Stomach (tissue), 8 donors: ENCODE measurements at regions not wholly inside any gene's neighbourhood (a gene's known extent, or its start where the extent isn't known, plus 50 kb on each side); places are given as distances from the start of the nearest gene placed in this dataset.

ENCODE experiments used
- DNase-seq, 2 donors: peaks; one replicate each; pipeline versions ENCODE4 v3.0.0 to v3.0.0-alpha.2; 2013 to 2019
- H3K27ac ChIP-seq, 5 donors: fragments of 200-600 bp in 4 of 5; sonication (generic) in 4 of 5; one replicate each; pipeline ENCODE4 v1.5.1; 2013 to 2019; ENCODE audit warnings: mild to moderate bottlenecking in 1 of 5, moderate library complexity in 1 of 5
- H3K27me3 ChIP-seq, 3 donors: fragments of 200-600 bp; sonication (generic); one replicate each; pipeline ENCODE4 v1.5.1; 2017 to 2019; ENCODE audit warnings: mixed run types in 1 of 3
- H3K36me3 ChIP-seq, 4 donors: fragments of 200-600 bp; sonication (generic); 1 replicate in 3 of 4; 2 replicates in 1 of 4; pipeline ENCODE4 v1.5.1; 2016 to 2019
- H3K4me1 ChIP-seq, 4 donors: fragments of 200-600 bp; sonication (generic); one replicate each; pipeline ENCODE4 v1.5.1; 2016 to 2019
- H3K4me3 ChIP-seq, 4 donors: fragments of 200-600 bp; sonication (generic) in 3 of 4; one replicate each; pipeline ENCODE4 v1.5.1; 2016 to 2019; ENCODE audit warnings: mild to moderate bottlenecking in 1 of 4
- H3K9me3 ChIP-seq, 4 donors: fragments of 200-600 bp; sonication (generic); one replicate each; pipeline ENCODE4 v1.5.1; 2016 to 2019
- EP300 ChIP-seq: sonication (generic); formaldehyde crosslinking; IDR thresholded peaks from one replicate; pipeline ENCODE4 v1.6.1; 2017; ENCODE audit warnings: antibody characterized with exemption
- POLR2A ChIP-seq, 4 donors: fragments of 450-650 bp; IDR thresholded peaks; one replicate each; pipeline ENCODE4 v1.6.1; 2016; ENCODE audit warnings: antibody characterized with exemption in 4 of 4, control low read depth in 2 of 4, mild to moderate bottlenecking in 1 of 4, moderate library complexity in 1 of 4
- POLR2AphosphoS5 ChIP-seq, 3 donors: sonication (generic); formaldehyde crosslinking; IDR thresholded peaks; one replicate each; pipeline ENCODE4 v1.6.1; 2016; ENCODE audit warnings: antibody characterized with exemption in 3 of 3
- WGBS, 5 donors: extraction: QIAGEN DNeasy Blood & Tissue Kit in 3 of 5; methylation state at CpG; one replicate each; pipeline versions ENCODE4 v1.1.5 to v1.1.7; 2013 to 2018; 5-methylcytosine and 5-hydroxymethylcytosine counted together
- intact Hi-C: fragments of 100-400 bp; cut with DNase I; formaldehyde crosslinking; loops from one replicate; pipeline ENCODE4 v1.15.1; 2023; ENCODE audit warnings: low total_unique reads
- TF ChIP-seq, protein P1 (sequence below), 7 experiments: fragments of 450-650 bp in 4 of 7; fragments of 200-600 bp in 3 of 7; sonication (generic) in 3 of 7; IDR thresholded peaks; one replicate each; pipeline ENCODE4 v1.5.1; 2016 to 2019; ENCODE audit warnings: antibody characterized with exemption in 7 of 7, control low read depth in 2 of 7, mild to moderate bottlenecking in 1 of 7
- donor health status: healthy with polysubstance abuse.
- donor health status: Bipolar disorder and iron deficiency.
- donor health status: healthy.

GRCh38 chr18:26708806-26709716 lies 156.4 kb downstream of the AQP4 start:
- intact Hi-C loops = no loop called here
- no peak overlapping the region for H3K4me3 ChIP-seq
- 69 to 75% (median 74%) methylated on average over 7 of the region's 7 CpGs for WGBS, 5 donors
- no peaks in the 10 kb centered on the region for H3K27me3 ChIP-seq
- H3K9me3 ChIP-seq = no peaks in the 10 kb centered on the region
- no peaks in the 10 kb centered on the region for H3K36me3 ChIP-seq
- H3K4me1 ChIP-seq = peaks cover 0 to 29% (median 6%) of the 10 kb centered on the region in 4 donors
- TF ChIP-seq POLR2A (IDR thresholded peaks at IDR 0.05) = no peak
- TF ChIP-seq POLR2AphosphoS5 (IDR thresholded peaks at IDR 0.05) = no peak
- TF ChIP-seq, protein P1, sequence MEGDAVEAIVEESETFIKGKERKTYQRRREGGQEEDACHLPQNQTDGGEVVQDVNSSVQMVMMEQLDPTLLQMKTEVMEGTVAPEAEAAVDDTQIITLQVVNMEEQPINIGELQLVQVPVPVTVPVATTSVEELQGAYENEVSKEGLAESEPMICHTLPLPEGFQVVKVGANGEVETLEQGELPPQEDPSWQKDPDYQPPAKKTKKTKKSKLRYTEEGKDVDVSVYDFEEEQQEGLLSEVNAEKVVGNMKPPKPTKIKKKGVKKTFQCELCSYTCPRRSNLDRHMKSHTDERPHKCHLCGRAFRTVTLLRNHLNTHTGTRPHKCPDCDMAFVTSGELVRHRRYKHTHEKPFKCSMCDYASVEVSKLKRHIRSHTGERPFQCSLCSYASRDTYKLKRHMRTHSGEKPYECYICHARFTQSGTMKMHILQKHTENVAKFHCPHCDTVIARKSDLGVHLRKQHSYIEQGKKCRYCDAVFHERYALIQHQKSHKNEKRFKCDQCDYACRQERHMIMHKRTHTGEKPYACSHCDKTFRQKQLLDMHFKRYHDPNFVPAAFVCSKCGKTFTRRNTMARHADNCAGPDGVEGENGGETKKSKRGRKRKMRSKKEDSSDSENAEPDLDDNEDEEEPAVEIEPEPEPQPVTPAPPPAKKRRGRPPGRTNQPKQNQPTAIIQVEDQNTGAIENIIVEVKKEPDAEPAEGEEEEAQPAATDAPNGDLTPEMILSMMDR (IDR thresholded peaks at IDR 0.05) = no peak
- TF ChIP-seq EP300 = no peak
- peak in 1 of 2 donors; percentile 45 for DNase-seq
- no peak overlapping the region for H3K27ac ChIP-seq

- Histone ChIP-seq H3K36me3 (no peaks in the 10 kb centered on the region), H3K4me1 (peaks cover 0 to 34% (median 9%) of the 10 kb centered on the region in 4 donors), H3K4me3 (no peak overlapping the region), H3K27me3 (no peaks in the 10 kb centered on the region), H3K27ac (peak overlapping the region; percentile 16 to 60 (median 38)), H3K9me3 (no peaks in the 10 kb centered on the region)
- WGBS, 5 donors = 22 to 33% (median 30%) methylated on average over 10 of the region's 10 CpGs
- DNase-seq = peak; percentile 42 to 76
- TF ChIP-seq EP300 = no peak
- TF ChIP-seq POLR2A (IDR thresholded peaks at IDR 0.05) = no peak
- no peak for TF ChIP-seq POLR2AphosphoS5 (IDR thresholded peaks at IDR 0.05)
- TF ChIP-seq, protein P1 (IDR thresholded peaks at IDR 0.05) = no peak
- intact Hi-C loops = no loop called here
Measured at GRCh38 chr18:26706911-26707351, 158.6 kb downstream of the AQP4 start.

- H3K4me1 ChIP-seq = peaks cover 3 to 37% (median 10%) of the 10 kb centered on the region in 4 donors
- DNase-seq = no peak
- intact Hi-C loops = no loop called here
- no peaks in the 10 kb centered on the region for H3K9me3 ChIP-seq
- no peaks in the 10 kb centered on the region for H3K27me3 ChIP-seq
- TF ChIP-seq POLR2A (IDR thresholded peaks at IDR 0.05) = no peak
- TF ChIP-seq EP300 = no peak
- TF ChIP-seq POLR2AphosphoS5 (IDR thresholded peaks at IDR 0.05) = no peak
- TF ChIP-seq, protein P1 (IDR thresholded peaks at IDR 0.05) = no peak
- no peak overlapping the region for H3K27ac ChIP-seq
- H3K36me3 ChIP-seq = no peaks in the 10 kb centered on the region
- no peak overlapping the region for H3K4me3 ChIP-seq
Measured at GRCh38 chr18:26705757-26706156, 157.4 kb upstream of the KCTD1 start.

DNA sequence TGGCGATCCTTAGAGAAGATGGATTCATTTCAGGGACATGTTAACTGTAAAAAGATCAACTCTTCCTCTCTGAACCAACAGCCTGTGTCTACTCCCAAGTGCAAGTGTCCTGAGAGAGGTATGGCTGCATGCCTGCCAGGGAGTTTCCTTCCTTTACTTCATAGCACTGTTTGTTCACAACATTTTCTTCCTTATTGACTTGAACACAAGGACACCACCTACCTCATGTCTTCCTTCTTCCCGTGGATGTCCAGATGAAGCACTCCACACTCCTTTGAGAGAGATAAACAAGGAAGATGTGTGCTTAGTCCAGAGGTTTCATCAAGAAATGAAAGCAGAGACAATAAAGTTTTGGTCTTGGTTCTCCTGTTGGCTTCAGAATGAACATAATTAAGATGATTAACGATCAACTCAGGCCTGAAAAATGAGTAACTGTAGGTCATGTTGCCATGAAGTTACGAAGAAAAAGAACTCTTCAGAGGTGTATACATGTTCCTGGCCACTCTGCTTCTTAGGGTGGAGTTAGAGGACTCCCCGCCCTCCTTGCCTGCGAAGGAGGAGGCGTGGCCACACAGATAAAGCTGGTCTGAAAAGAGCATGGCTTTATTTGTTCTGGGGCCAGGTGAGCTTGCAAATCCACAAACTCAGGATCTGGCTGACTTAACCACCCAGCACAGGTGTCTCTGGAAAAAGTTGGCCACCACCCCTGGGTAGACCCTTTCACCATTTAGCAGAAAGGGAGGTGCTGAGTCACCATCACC lies 155.0 kb upstream of the KCTD1 start:
- Histone ChIP-seq H3K27ac (peak overlapping the region; percentile 72 to 88 (median 74)), H3K4me3 (peak overlapping the region; percentile 19 to 36 (median 28)), H3K9me3 (no peaks in the 10 kb centered on the region), H3K36me3 (no peaks in the 10 kb centered on the region), H3K4me1 (peaks cover 7 to 34% (median 14%) of the 10 kb centered on the region in 4 donors), H3K27me3 (no peaks in the 10 kb centered on the region)
- WGBS, 5 donors = 26 to 58% (median 37%) methylated on average over 7 of the region's 7 CpGs
- intact Hi-C loops = no loop called here
- DNase-seq = peak; percentile 83 to 90
- peak in 2 of 3 donors; percentile 7 to 63 for TF ChIP-seq POLR2AphosphoS5 (IDR thresholded peaks at IDR 0.05)
- TF ChIP-seq EP300 = no peak
